Body of pancreas (tissue), 4 donors: ENCODE measurements at regions not wholly inside any gene's neighbourhood (a gene's known extent, or its start where the extent isn't known, plus 50 kb on each side); places are given as distances from the start of the nearest gene placed in this dataset.

Experiments
- CTCF ChIP-seq, 7 experiments: fragments of 450-650 bp in 4 of 7; fragments of 200-600 bp in 3 of 7; sonication (generic) in 3 of 7; IDR thresholded peaks; one replicate each; pipeline ENCODE4 v1.5.1; 2016 to 2019; ENCODE audit warnings: antibody characterized with exemption in 7 of 7
- POLR2A ChIP-seq, 3 donors: fragments of 450-650 bp; IDR thresholded peaks; one replicate each; pipeline ENCODE4 v1.6.1; 2016; ENCODE audit warnings: antibody characterized with exemption in 3 of 3, mild to moderate bottlenecking in 2 of 3

GRCh38 chr18:45449418-45450227 lies 165.7 kb upstream of the SLC14A2 start:
- TF ChIP-seq CTCF (IDR thresholded peaks at IDR 0.05): no peak
- no peak for TF ChIP-seq POLR2A (IDR thresholded peaks at IDR 0.05)
